ENCODE measurements at regions not wholly inside any gene's neighbourhood (a gene's known extent, or its start where the extent isn't known, plus 50 kb on each side); places are given as distances from the start of the nearest gene placed in this dataset.
"Not testable (repeated sequence)": the region's sequence is repeated elsewhere in the genome, so short reads cannot be mapped to it uniquely, and the experiment has no call there.

- Histone ChIP-seq H3K9me3 (no peaks in the 10 kb centered on the region), H3K27ac (no peak overlapping the region), H3K36me3 (no peaks in the 10 kb centered on the region), H3K4me3 (replicated peaks in 1 of 3) (no peak overlapping the region), H3K27me3 (no peaks in the 10 kb centered on the region), H3K4me1 (no peaks in the 10 kb centered on the region)
- DNase-seq = no peak
- intact Hi-C loops (cut with DNase I) = no loop called here
- no peak for TF ChIP-seq POLR2A (IDR thresholded peaks at IDR 0.05)
- WGBS, 2 donors = 78 to 86% methylated on average over 6 of the region's 6 CpGs
Observed at GRCh38 chr18:72995558-72995957, 127.8 kb upstream of the NETO1 start.

GRCh38 chr18:72993250-72993649 is 125.5 kb upstream of the NETO1 start:
- intact Hi-C loops (cut with DNase I) = no loop called here
- no peak for DNase-seq
- Histone ChIP-seq H3K4me3 (replicated peaks in 1 of 3) (no peak overlapping the region), H3K27me3 (no peaks in the 10 kb centered on the region), H3K36me3 (no peaks in the 10 kb centered on the region), H3K27ac (no peak overlapping the region), H3K9me3 (no peaks in the 10 kb centered on the region), H3K4me1 (no peaks in the 10 kb centered on the region)
- WGBS, 2 donors = 57 to 69% methylated on average over 3 of the region's 3 CpGs
- TF ChIP-seq POLR2A (IDR thresholded peaks at IDR 0.05) = no peak
- TF ChIP-seq, protein P1, sequence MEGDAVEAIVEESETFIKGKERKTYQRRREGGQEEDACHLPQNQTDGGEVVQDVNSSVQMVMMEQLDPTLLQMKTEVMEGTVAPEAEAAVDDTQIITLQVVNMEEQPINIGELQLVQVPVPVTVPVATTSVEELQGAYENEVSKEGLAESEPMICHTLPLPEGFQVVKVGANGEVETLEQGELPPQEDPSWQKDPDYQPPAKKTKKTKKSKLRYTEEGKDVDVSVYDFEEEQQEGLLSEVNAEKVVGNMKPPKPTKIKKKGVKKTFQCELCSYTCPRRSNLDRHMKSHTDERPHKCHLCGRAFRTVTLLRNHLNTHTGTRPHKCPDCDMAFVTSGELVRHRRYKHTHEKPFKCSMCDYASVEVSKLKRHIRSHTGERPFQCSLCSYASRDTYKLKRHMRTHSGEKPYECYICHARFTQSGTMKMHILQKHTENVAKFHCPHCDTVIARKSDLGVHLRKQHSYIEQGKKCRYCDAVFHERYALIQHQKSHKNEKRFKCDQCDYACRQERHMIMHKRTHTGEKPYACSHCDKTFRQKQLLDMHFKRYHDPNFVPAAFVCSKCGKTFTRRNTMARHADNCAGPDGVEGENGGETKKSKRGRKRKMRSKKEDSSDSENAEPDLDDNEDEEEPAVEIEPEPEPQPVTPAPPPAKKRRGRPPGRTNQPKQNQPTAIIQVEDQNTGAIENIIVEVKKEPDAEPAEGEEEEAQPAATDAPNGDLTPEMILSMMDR (IDR thresholded peaks at IDR 0.05) = no peak

GRCh38 chr18:72991379-72991778 is 123.6 kb upstream of the NETO1 start:
- H3K27me3 ChIP-seq = no peaks in the 10 kb centered on the region
- DNase-seq = no peak
- no peaks in the 10 kb centered on the region for H3K9me3 ChIP-seq
- H3K4me3 ChIP-seq (replicated peaks in 1 of 3) = no peak overlapping the region
- no peaks in the 10 kb centered on the region for H3K36me3 ChIP-seq
- intact Hi-C loops (cut with DNase I) = no loop called here
- WGBS, 2 donors = 82 to 86% methylated on average over 1 of the region's 1 CpG
- H3K27ac ChIP-seq = no peak overlapping the region
- TF ChIP-seq POLR2A (IDR thresholded peaks at IDR 0.05) = no peak
- TF ChIP-seq, protein P1 (IDR thresholded peaks at IDR 0.05) = no peak
- H3K4me1 ChIP-seq = no peaks in the 10 kb centered on the region

- intact Hi-C loops (cut with DNase I); DNase-seq; H3K36me3 ChIP-seq; H3K4me3 ChIP-seq (replicated peaks in 1 of 3); H3K4me1 ChIP-seq; H3K9me3 ChIP-seq; H3K27me3 ChIP-seq; H3K27ac ChIP-seq: not testable (repeated sequence)
- 83 to 89% methylated on average over 9 of the region's 9 CpGs for WGBS, 2 donors
Observed at GRCh38 chr18:72987570-72987969, 119.8 kb upstream of the NETO1 start.

GRCh38 chr18:72986103-72986502 is 118.3 kb upstream of the NETO1 start:
- Histone ChIP-seq H3K4me3 (replicated peaks in 1 of 3) (no peak overlapping the region), H3K27me3 (no peaks in the 10 kb centered on the region), H3K36me3 (no peaks in the 10 kb centered on the region), H3K27ac (no peak overlapping the region), H3K4me1 (no peaks in the 10 kb centered on the region), H3K9me3 (no peaks in the 10 kb centered on the region)
- 85 to 86% methylated on average over 1 of the region's 1 CpG for WGBS, 2 donors
- TF ChIP-seq POLR2A (IDR thresholded peaks at IDR 0.05) = no peak
- TF ChIP-seq, protein P1 (IDR thresholded peaks at IDR 0.05) = no peak
- intact Hi-C loops (cut with DNase I) = no loop called here
- DNase-seq = no peak

GRCh38 chr18:72985686-72986085 is 117.9 kb upstream of the NETO1 start:
- WGBS, 2 donors = 41 to 68% methylated on average over 2 of the region's 2 CpGs
- intact Hi-C loops (cut with DNase I) = no loop called here
- no peaks in the 10 kb centered on the region for H3K27me3 ChIP-seq
- H3K9me3 ChIP-seq = no peaks in the 10 kb centered on the region
- TF ChIP-seq, protein P1 (IDR thresholded peaks at IDR 0.05) = no peak
- no peak for TF ChIP-seq POLR2A (IDR thresholded peaks at IDR 0.05)
- H3K27ac ChIP-seq = no peak overlapping the region
- H3K4me1 ChIP-seq = no peaks in the 10 kb centered on the region
- DNase-seq = no peak
- no peaks in the 10 kb centered on the region for H3K36me3 ChIP-seq
- no peak overlapping the region for H3K4me3 ChIP-seq (replicated peaks in 1 of 3)

Data from thyroid gland (tissue), 4 donors.